Prostate gland (tissue), 2 donors: ENCODE measurements at regions not wholly inside any gene's neighbourhood (a gene's known extent, or its start where the extent isn't known, plus 50 kb on each side); places are given as distances from the start of the nearest gene placed in this dataset.

Experiments
- POLR2A ChIP-seq: fragments of 450-650 bp; IDR thresholded peaks from one replicate; pipeline ENCODE4 v1.6.1; 2016; ENCODE audit warnings: antibody characterized with exemption, mild to moderate bottlenecking
- TF ChIP-seq, protein P1 (sequence below), 4 experiments: fragments of 200-600 bp in 2 of 4; fragments of 450-650 bp in 2 of 4; sonication (generic) in 2 of 4; IDR thresholded peaks; 1 replicate in 3 of 4; 2 replicates in 1 of 4; pipeline ENCODE4 v1.5.1; 2016 to 2019; ENCODE audit warnings: antibody characterized with exemption in 4 of 4, mild to moderate bottlenecking in 2 of 4, moderate library complexity in 2 of 4

DNA sequence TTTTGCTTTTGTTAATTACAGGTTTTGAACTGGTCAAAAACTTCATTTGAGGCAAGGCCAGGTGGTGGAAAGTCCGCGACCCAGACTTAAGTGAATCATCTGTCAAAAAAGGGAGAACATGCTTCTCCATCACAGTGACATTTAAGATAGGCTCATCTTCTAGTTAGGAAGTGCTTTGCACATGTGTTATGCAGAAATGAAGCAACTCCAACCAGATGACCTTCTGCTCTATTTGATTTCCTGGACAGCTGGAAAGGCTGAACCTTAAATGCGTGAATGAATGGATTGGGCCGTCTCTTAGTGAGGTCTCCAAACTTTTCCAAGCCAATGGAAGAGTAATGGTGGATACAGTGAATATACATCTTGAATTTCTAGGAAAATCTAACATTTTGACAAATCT lies 101.6 kb upstream of the FAM13C start:
- no peak for TF ChIP-seq POLR2A
- TF ChIP-seq, protein P1, sequence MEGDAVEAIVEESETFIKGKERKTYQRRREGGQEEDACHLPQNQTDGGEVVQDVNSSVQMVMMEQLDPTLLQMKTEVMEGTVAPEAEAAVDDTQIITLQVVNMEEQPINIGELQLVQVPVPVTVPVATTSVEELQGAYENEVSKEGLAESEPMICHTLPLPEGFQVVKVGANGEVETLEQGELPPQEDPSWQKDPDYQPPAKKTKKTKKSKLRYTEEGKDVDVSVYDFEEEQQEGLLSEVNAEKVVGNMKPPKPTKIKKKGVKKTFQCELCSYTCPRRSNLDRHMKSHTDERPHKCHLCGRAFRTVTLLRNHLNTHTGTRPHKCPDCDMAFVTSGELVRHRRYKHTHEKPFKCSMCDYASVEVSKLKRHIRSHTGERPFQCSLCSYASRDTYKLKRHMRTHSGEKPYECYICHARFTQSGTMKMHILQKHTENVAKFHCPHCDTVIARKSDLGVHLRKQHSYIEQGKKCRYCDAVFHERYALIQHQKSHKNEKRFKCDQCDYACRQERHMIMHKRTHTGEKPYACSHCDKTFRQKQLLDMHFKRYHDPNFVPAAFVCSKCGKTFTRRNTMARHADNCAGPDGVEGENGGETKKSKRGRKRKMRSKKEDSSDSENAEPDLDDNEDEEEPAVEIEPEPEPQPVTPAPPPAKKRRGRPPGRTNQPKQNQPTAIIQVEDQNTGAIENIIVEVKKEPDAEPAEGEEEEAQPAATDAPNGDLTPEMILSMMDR (IDR thresholded peaks at IDR 0.05): no peak
